NCI-H146 (cell line): ENCODE measurements at regions not wholly inside any gene's neighbourhood (a gene's known extent, or its start where the extent isn't known, plus 50 kb on each side); places are given as distances from the start of the nearest gene placed in this dataset.

Experiments
- DNase-seq: peaks from one replicate; lab custom pipeline; 2025; lab: John Stamatoyannopoulos, UW

GRCh38 chr22:49238181-49239141 is 589.2 kb downstream of the BRD1 start:
- DNase-seq: no peak

GRCh38 chr22:49237703-49238102 is 590.0 kb downstream of the BRD1 start:
- no peak for DNase-seq

GRCh38 chr22:49237279-49237678 is 590.4 kb downstream of the BRD1 start:
- DNase-seq: no peak

- DNase-seq: peak; percentile 55
Measured at GRCh38 chr22:49236541-49237075, 591.1 kb downstream of the BRD1 start.

- peak; percentile 95 for DNase-seq
Measured at GRCh38 chr22:49235463-49236300, 592.0 kb downstream of the BRD1 start.

GRCh38 chr22:49234459-49234858 is 593.2 kb downstream of the BRD1 start:
- DNase-seq: no peak

- DNase-seq: no peak
Measured at GRCh38 chr22:49233507-49234100, 594.1 kb downstream of the BRD1 start.

GRCh38 chr22:49232319-49233067 is 595.2 kb downstream of the BRD1 start:
- DNase-seq: no peak

GRCh38 chr22:49230194-49230577 is 597.5 kb downstream of the BRD1 start:
- DNase-seq: no peak

- DNase-seq: peak; percentile 31
Measured at GRCh38 chr22:49229483-49230193, 598.0 kb downstream of the BRD1 start.

GRCh38 chr22:49228431-49229037 is 599.1 kb downstream of the BRD1 start:
- DNase-seq: peak; percentile 15

- DNase-seq: no peak
Measured at GRCh38 chr22:49227670-49228069, 600.0 kb downstream of the BRD1 start.

- DNase-seq: no peak
Measured at GRCh38 chr22:49226096-49226495, 601.6 kb downstream of the BRD1 start.

- no peak for DNase-seq
Measured at GRCh38 chr22:49224243-49224642, 603.4 kb downstream of the BRD1 start.

- no peak for DNase-seq
Measured at GRCh38 chr22:49218142-49218541, 609.5 kb downstream of the BRD1 start.

- no peak for DNase-seq
Measured at GRCh38 chr22:49216579-49216978, 611.1 kb downstream of the BRD1 start.

GRCh38 chr22:49215840-49216239 is 611.8 kb downstream of the BRD1 start:
- no peak for DNase-seq

GRCh38 chr22:49214976-49215375 is 612.7 kb downstream of the BRD1 start:
- DNase-seq: no peak

GRCh38 chr22:49213731-49214352 is 613.8 kb downstream of the BRD1 start:
- no peak for DNase-seq

- no peak for DNase-seq
Measured at GRCh38 chr22:49212466-49212865, 615.2 kb downstream of the BRD1 start.
